ENCODE measurements at regions not wholly inside any gene's neighbourhood (a gene's known extent, or its start where the extent isn't known, plus 50 kb on each side); places are given as distances from the start of the nearest gene placed in this dataset.

DNA sequence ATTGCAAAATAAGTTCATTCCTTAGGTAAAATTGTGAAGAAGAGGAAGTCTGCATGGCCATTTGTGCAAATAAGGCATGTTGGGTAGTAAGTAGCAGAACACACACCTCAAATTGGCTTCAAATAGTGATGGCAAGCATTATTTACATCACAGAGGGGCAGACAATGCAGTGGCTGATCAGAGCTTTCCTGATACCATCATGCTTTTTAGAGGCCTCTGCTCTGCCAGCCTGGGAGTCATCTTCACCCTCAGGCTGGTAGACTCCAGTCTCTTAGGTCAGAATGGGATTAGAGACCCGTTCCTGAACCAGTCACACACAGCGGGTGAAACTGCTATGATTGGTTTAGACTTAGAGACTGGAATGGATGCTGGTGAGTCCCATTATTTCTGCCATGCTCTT lies 396.0 kb upstream of the MCTP2 start:
- ATAC-seq, result no peak
- intact Hi-C loops (cut with DNase I, micrococcal nuclease), result no loop called here
- H3K36me3 ChIP-seq (ENCODE audit: low read depth), result no peaks in the 10 kb centered on the region
- no peak overlapping the region for H3K4me3 ChIP-seq
- TF ChIP-seq, protein P1, sequence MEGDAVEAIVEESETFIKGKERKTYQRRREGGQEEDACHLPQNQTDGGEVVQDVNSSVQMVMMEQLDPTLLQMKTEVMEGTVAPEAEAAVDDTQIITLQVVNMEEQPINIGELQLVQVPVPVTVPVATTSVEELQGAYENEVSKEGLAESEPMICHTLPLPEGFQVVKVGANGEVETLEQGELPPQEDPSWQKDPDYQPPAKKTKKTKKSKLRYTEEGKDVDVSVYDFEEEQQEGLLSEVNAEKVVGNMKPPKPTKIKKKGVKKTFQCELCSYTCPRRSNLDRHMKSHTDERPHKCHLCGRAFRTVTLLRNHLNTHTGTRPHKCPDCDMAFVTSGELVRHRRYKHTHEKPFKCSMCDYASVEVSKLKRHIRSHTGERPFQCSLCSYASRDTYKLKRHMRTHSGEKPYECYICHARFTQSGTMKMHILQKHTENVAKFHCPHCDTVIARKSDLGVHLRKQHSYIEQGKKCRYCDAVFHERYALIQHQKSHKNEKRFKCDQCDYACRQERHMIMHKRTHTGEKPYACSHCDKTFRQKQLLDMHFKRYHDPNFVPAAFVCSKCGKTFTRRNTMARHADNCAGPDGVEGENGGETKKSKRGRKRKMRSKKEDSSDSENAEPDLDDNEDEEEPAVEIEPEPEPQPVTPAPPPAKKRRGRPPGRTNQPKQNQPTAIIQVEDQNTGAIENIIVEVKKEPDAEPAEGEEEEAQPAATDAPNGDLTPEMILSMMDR (IDR thresholded peaks at IDR 0.05), result no peak
- no peaks in the 10 kb centered on the region for H3K9me3 ChIP-seq
- DNase-seq, result no peak
- no peaks in the 10 kb centered on the region for H3K4me1 ChIP-seq (ENCODE audit: low read depth)

DNA sequence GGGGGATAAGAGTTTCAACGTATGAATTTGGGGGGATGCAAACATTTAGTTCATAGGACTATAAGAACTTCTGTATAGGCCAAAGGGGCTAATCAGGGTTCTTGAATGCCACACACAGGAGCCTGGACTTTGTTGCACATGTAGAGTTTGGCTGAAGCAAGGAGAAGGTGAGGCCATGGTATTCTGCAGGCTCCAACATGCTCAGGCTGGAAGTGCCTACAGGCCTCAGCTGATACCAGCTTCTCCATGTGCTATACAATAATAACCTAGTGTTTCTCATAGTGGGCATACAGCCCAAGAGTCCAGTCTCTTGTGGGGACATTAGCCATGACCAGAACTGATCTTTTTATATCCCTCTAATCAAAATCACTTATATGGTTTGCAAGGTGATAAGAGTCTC lies 399.7 kb upstream of the MCTP2 start:
- TF ChIP-seq, protein P1 (IDR thresholded peaks at IDR 0.05), result no peak
- Histone ChIP-seq H3K36me3 (ENCODE audit: low read depth) (no peaks in the 10 kb centered on the region), H3K4me3 (no peak overlapping the region), H3K4me1 (ENCODE audit: low read depth) (no peaks in the 10 kb centered on the region), H3K9me3 (no peaks in the 10 kb centered on the region)
- ATAC-seq (no peak), DNase-seq (no peak)
- intact Hi-C loops (cut with DNase I, micrococcal nuclease), result no loop called here

DNA sequence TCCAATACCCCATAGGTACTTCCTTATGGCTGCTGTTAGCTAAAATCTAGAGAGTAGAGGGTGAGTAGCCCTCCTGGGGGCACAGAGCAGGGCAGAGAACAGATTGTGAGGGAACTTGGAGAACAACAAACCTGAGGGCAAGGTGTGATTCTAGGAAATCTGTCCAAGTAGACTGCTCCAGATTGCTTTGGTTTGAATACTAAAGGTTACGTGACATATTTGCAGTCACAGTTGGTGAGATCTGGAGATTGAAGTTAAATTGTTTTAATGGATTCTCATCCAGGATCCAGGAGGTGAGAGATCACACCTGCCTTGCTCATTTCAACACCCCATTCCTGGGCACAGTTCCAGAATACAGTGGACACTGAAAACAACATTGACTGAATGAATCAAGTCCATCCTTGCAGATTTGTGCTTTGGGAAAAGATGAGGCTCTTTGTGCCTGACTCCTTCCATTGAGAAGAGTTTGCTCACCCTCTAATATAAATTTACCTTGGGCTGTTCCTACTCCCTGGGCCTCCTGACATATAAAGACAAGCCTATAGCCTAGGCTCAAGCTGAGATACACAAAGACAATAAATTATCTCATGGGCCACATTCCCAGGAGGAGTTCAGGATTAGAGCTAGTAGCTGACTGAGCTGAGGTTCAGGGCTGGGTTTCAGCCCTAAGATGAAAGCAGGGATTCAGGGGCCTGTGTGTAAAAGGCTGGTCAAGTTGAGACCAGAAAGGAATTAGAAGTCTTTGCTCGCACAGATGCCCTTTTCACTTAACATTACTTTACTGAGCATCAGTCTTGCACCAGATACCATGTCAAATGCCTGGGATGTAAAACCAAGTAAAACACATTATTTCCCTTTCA lies 400.9 kb upstream of the MCTP2 start:
- Histone ChIP-seq H3K9me3 (no peaks in the 10 kb centered on the region), H3K4me3 (no peak overlapping the region), H3K36me3 (ENCODE audit: low read depth) (no peaks in the 10 kb centered on the region), H3K4me1 (ENCODE audit: low read depth) (no peaks in the 10 kb centered on the region)
- no peak for ATAC-seq
- no peak for DNase-seq
- intact Hi-C loops (cut with DNase I, micrococcal nuclease), result no loop called here
- TF ChIP-seq, protein P1 (IDR thresholded peaks at IDR 0.05), result no peak

DNA sequence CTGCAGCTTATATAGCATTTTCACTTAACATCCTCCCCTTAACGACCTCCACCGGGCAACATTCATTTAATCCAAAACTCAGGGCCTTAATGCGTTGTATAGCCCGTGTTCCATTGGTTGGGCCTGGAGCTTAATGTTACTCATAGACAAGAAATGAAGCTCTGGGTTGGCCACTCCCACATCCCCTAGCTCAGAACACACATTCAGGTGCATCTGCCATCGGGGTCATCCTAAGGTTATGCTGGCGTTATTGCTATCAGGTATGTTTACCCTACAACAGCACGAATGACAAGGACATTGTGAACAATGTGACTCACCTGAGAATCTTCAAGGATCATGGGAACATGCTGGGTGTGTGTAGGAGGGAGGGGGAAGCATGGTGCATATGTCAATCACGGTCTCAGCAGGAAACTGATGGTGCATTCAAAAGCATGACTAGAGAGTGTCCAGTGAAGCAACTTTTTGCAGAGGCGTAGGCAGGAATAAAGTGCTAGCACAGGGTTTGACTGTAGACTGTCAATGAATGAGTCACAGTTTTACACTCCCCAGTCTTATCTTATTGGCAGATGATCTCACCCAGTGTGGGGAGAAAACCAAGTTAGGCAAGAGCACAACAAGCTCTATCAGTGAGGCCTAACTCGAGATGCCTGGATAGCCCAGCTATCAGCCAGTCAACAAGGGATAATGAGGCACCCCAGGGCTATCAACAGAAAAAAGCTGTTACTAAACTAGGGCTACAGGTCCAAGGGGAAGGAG lies 402.1 kb upstream of the MCTP2 start:
- peak; percentile 86 for ATAC-seq
- H3K4me3 ChIP-seq, result no peak overlapping the region
- TF ChIP-seq, protein P1 (IDR thresholded peaks at IDR 0.05), result no peak
- H3K9me3 ChIP-seq, result no peaks in the 10 kb centered on the region
- H3K36me3 ChIP-seq (ENCODE audit: low read depth), result no peaks in the 10 kb centered on the region
- H3K4me1 ChIP-seq (ENCODE audit: low read depth), result no peaks in the 10 kb centered on the region
- intact Hi-C loops (cut with DNase I, micrococcal nuclease), result no loop called here
- DNase-seq, result no peak

DNA sequence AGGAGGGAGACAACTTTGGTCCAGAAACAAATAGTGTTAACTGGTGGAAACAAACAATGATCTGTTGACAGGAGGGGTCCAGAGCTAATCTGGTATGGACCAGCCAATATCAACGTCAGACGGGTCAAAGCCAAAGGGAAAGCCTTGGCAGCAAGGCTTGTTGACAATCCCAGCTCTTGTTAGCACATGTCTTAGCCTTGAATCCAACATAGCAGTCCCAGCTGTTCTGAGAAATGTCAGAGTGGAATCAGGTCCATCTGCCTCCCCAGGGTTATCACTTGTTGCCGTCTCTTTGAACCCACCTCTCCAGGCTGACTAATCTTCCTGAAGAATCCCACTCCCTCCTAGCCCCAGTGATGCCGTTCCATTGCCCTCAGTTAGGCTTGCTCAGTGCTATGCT lies 404.6 kb upstream of the MCTP2 start:
- Histone ChIP-seq H3K4me3 (no peak overlapping the region), H3K36me3 (ENCODE audit: low read depth) (no peaks in the 10 kb centered on the region), H3K9me3 (no peaks in the 10 kb centered on the region), H3K4me1 (ENCODE audit: low read depth) (no peaks in the 10 kb centered on the region)
- ATAC-seq (no peak), DNase-seq (peak in 1 of 3 donors; percentile 19)
- TF ChIP-seq, protein P1 (IDR thresholded peaks at IDR 0.05), result no peak
- intact Hi-C loops (cut with DNase I, micrococcal nuclease), result no loop called here

Data from mucosa of descending colon (tissue), 3 donors.